GM18861 (cell line): ENCODE measurements at regions not wholly inside any gene's neighbourhood (a gene's known extent, or its start where the extent isn't known, plus 50 kb on each side); places are given as distances from the start of the nearest gene placed in this dataset.

Experiments used
- ATAC-seq: cut with Tn5 transposase; IDR thresholded peaks from one replicate; pipeline ENCODE4 v1.9.1; 2021; ENCODE audit not compliant: unreplicated experiment

- no peak for ATAC-seq
Observed at GRCh38 chr5:87101321-87101720, 166.4 kb upstream of the RASA1 start.

GRCh38 chr5:87102841-87103240, 164.8 kb upstream of the RASA1 start:
- no peak for ATAC-seq

GRCh38 chr5:87103616-87104287, 163.9 kb upstream of the RASA1 start:
- ATAC-seq, result peak; percentile 92

- no peak for ATAC-seq
Observed at GRCh38 chr5:87105577-87105976, 162.1 kb upstream of the RASA1 start.

GRCh38 chr5:87109746-87110145, 157.9 kb upstream of the RASA1 start:
- no peak for ATAC-seq

- no peak for ATAC-seq
Observed at GRCh38 chr5:87110721-87111120, 157.0 kb upstream of the RASA1 start.

GRCh38 chr5:87113861-87114260, 153.8 kb upstream of the RASA1 start:
- no peak for ATAC-seq

- no peak for ATAC-seq
Observed at GRCh38 chr5:87114631-87115030, 153.1 kb upstream of the RASA1 start.

GRCh38 chr5:87115839-87116364, 151.8 kb upstream of the RASA1 start:
- no peak for ATAC-seq

- peak; percentile 82 for ATAC-seq
Observed at GRCh38 chr5:87116825-87117512, 150.7 kb upstream of the RASA1 start.

- no peak for ATAC-seq
Observed at GRCh38 chr5:87119588-87119987, 148.1 kb upstream of the RASA1 start.

GRCh38 chr5:87120518-87121303, 147.0 kb upstream of the RASA1 start:
- peak; percentile 26 for ATAC-seq

- ATAC-seq, result peak; percentile 81
Observed at GRCh38 chr5:87121304-87122150, 146.2 kb upstream of the RASA1 start.

- no peak for ATAC-seq
Observed at GRCh38 chr5:87122151-87122977, 145.3 kb upstream of the RASA1 start.

GRCh38 chr5:87125766-87126165, 141.9 kb upstream of the RASA1 start:
- ATAC-seq, result no peak

- no peak for ATAC-seq
Observed at GRCh38 chr5:87126869-87127268, 140.8 kb upstream of the RASA1 start.

- ATAC-seq, result no peak
Observed at GRCh38 chr5:87127426-87127825, 140.3 kb upstream of the RASA1 start.

- no peak for ATAC-seq
Observed at GRCh38 chr5:87127956-87128687, 139.6 kb upstream of the RASA1 start.

GRCh38 chr5:87129046-87129445, 138.6 kb upstream of the RASA1 start:
- no peak for ATAC-seq
